ENCODE measurements at regions not wholly inside any gene's neighbourhood (a gene's known extent, or its start where the extent isn't known, plus 50 kb on each side); places are given as distances from the start of the nearest gene placed in this dataset.

DNA sequence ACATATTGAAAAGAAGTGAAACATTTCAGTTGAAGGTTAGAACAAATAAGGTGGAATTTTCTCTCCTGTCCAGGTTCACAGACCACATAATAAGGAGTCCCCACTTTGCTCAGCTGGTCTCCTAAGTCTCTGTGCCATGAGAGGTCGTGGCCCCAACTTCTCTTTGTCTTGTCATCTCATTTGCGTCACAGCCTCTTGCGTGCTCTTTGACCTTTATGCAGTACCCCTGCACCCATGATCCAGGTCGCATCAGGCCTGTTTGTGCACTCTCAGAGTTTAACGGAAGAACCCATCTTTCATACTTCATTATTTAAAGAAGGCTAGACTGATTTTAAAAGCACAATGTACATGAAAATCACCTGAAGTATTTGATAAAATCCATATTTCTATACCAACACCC is 110.4 kb upstream of the BMP2 start:
- CTCF ChIA-PET: no interaction called here
- TF ChIP-seq, protein P1, sequence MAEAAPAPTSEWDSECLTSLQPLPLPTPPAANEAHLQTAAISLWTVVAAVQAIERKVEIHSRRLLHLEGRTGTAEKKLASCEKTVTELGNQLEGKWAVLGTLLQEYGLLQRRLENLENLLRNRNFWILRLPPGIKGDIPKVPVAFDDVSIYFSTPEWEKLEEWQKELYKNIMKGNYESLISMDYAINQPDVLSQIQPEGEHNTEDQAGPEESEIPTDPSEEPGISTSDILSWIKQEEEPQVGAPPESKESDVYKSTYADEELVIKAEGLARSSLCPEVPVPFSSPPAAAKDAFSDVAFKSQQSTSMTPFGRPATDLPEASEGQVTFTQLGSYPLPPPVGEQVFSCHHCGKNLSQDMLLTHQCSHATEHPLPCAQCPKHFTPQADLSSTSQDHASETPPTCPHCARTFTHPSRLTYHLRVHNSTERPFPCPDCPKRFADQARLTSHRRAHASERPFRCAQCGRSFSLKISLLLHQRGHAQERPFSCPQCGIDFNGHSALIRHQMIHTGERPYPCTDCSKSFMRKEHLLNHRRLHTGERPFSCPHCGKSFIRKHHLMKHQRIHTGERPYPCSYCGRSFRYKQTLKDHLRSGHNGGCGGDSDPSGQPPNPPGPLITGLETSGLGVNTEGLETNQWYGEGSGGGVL (tag by site-specific recombination; IDR thresholded peaks at IDR 0.05): no peak
- TF ChIP-seq ZEB2 (tag by site-specific recombination; IDR thresholded peaks at IDR 0.05) (no peak), ZNF121 (tag by site-specific recombination; IDR thresholded peaks at IDR 0.05) (no peak), BCL11A (tag by site-specific recombination; IDR thresholded peaks at IDR 0.05; ENCODE audit: low read depth) (no peak), ZNF768 (tag by site-specific recombination; IDR thresholded peaks at IDR 0.05) (no peak), ZNF157 (tag by site-specific recombination; IDR thresholded peaks at IDR 0.05) (no peak), ZNF366 (tag by site-specific recombination; conservative IDR thresholded peaks at IDR 0.05) (no peak)
- TF ChIP-seq, protein P2, sequence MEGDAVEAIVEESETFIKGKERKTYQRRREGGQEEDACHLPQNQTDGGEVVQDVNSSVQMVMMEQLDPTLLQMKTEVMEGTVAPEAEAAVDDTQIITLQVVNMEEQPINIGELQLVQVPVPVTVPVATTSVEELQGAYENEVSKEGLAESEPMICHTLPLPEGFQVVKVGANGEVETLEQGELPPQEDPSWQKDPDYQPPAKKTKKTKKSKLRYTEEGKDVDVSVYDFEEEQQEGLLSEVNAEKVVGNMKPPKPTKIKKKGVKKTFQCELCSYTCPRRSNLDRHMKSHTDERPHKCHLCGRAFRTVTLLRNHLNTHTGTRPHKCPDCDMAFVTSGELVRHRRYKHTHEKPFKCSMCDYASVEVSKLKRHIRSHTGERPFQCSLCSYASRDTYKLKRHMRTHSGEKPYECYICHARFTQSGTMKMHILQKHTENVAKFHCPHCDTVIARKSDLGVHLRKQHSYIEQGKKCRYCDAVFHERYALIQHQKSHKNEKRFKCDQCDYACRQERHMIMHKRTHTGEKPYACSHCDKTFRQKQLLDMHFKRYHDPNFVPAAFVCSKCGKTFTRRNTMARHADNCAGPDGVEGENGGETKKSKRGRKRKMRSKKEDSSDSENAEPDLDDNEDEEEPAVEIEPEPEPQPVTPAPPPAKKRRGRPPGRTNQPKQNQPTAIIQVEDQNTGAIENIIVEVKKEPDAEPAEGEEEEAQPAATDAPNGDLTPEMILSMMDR (tag by site-specific recombination; IDR thresholded peaks at IDR 0.05): no peak
- H3K4me3 ChIP-seq (ENCODE audit: low read depth, low read length): no peak overlapping the region
- POLR2A ChIA-PET: no interaction called here
- no peaks in the 10 kb centered on the region for H3K9me3 ChIP-seq (ENCODE audit: control insufficient read depth, insufficient read depth, low read depth, low read length)
- no peak overlapping the region for H3K27ac ChIP-seq (ENCODE audit: extremely low read depth, low read depth, low read length)
- no peaks in the 10 kb centered on the region; the same call in 1 of the 2 replicates for H3K4me1 ChIP-seq (ENCODE audit: control insufficient read depth, insufficient read depth, low read length)
- H3K36me3 ChIP-seq (ENCODE audit: control insufficient read depth in 2 of 2, insufficient read depth in 1 of 2, low read length in 2 of 2): no peaks in the 10 kb centered on the region

DNA sequence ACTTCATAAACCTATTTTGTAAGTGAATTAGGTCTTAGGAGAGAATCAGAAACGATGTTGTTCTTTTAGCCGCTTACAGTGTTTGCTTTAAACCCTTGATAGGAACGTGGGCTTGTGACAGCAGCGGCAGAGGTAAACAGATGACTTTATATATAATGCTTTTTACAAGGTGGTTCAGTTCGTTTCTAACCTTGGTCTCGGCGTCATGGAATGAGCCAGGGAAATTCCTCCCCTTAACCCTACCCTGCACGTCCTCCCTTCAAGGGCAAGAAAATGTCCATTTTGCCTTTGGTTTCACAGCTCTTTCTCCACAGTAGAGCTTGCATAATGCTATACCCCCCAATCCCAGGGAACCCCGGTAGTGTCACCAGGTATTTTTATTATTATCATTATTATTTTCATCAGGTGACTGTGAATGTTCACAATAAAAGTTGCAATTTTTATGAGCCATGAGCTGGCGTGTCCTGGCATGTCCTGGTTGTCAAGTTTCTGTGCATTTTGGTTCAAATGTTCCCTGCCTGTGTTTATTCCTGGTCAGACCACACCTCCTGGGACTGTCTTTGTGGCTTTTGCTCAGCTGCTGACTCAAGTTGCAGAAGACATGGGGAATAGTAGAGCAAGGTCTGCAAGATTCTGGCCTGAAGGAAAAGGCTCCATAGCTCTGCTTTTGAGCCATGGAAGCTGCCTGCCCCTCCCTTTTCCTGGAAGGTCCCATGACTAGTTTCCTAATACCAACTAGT is 112.8 kb upstream of the BMP2 start:
- no peak overlapping the region for H3K4me3 ChIP-seq (ENCODE audit: low read depth, low read length)
- no peak for TF ChIP-seq RBAK (tag by site-specific recombination; IDR thresholded peaks at IDR 0.05)
- TF ChIP-seq, protein P3, sequence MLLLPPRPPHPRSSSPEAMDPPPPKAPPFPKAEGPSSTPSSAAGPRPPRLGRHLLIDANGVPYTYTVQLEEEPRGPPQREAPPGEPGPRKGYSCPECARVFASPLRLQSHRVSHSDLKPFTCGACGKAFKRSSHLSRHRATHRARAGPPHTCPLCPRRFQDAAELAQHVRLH (tag by site-specific recombination; IDR thresholded peaks at IDR 0.05): no peak
- no peak for TF ChIP-seq ZNF266 (tag by site-specific recombination; IDR thresholded peaks at IDR 0.05; ENCODE audit: low read depth)
- TF ChIP-seq ZNF211 (tag by site-specific recombination; IDR thresholded peaks at IDR 0.05; ENCODE audit: low read depth): no peak
- TF ChIP-seq SCRT1 (tag by site-specific recombination; IDR thresholded peaks at IDR 0.05; ENCODE audit: borderline replicate concordance): no peak
- TF ChIP-seq ZNF558 (tag by site-specific recombination; IDR thresholded peaks at IDR 0.05): no peak
- no peak for TF ChIP-seq WT1 (tag by site-specific recombination; IDR thresholded peaks at IDR 0.05)
- TF ChIP-seq MZF1 (tag by site-specific recombination; IDR thresholded peaks at IDR 0.05; ENCODE audit: borderline replicate concordance): no peak
- TF ChIP-seq ZNF239 (tag by site-specific recombination; IDR thresholded peaks at IDR 0.05): no peak
- TF ChIP-seq, protein P4, sequence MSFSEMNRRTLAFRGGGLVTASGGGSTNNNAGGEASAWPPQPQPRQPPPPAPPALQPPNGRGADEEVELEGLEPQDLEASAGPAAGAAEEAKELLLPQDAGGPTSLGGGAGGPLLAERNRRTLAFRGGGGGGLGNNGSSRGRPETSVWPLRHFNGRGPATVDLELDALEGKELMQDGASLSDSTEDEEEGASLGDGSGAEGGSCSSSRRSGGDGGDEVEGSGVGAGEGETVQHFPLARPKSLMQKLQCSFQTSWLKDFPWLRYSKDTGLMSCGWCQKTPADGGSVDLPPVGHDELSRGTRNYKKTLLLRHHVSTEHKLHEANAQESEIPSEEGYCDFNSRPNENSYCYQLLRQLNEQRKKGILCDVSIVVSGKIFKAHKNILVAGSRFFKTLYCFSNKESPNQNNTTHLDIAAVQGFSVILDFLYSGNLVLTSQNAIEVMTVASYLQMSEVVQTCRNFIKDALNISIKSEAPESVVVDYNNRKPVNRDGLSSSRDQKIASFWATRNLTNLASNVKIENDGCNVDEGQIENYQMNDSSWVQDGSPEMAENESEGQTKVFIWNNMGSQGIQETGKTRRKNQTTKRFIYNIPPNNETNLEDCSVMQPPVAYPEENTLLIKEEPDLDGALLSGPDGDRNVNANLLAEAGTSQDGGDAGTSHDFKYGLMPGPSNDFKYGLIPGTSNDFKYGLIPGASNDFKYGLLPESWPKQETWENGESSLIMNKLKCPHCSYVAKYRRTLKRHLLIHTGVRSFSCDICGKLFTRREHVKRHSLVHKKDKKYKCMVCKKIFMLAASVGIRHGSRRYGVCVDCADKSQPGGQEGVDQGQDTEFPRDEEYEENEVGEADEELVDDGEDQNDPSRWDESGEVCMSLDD (tag by site-specific recombination; IDR thresholded peaks at IDR 0.05): no peak
- TF ChIP-seq, protein P5, sequence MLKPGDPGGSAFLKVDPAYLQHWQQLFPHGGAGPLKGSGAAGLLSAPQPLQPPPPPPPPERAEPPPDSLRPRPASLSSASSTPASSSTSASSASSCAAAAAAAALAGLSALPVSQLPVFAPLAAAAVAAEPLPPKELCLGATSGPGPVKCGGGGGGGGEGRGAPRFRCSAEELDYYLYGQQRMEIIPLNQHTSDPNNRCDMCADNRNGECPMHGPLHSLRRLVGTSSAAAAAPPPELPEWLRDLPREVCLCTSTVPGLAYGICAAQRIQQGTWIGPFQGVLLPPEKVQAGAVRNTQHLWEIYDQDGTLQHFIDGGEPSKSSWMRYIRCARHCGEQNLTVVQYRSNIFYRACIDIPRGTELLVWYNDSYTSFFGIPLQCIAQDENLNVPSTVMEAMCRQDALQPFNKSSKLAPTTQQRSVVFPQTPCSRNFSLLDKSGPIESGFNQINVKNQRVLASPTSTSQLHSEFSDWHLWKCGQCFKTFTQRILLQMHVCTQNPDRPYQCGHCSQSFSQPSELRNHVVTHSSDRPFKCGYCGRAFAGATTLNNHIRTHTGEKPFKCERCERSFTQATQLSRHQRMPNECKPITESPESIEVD (tag by site-specific recombination; IDR thresholded peaks at IDR 0.05): no peak
- TF ChIP-seq, protein P6, sequence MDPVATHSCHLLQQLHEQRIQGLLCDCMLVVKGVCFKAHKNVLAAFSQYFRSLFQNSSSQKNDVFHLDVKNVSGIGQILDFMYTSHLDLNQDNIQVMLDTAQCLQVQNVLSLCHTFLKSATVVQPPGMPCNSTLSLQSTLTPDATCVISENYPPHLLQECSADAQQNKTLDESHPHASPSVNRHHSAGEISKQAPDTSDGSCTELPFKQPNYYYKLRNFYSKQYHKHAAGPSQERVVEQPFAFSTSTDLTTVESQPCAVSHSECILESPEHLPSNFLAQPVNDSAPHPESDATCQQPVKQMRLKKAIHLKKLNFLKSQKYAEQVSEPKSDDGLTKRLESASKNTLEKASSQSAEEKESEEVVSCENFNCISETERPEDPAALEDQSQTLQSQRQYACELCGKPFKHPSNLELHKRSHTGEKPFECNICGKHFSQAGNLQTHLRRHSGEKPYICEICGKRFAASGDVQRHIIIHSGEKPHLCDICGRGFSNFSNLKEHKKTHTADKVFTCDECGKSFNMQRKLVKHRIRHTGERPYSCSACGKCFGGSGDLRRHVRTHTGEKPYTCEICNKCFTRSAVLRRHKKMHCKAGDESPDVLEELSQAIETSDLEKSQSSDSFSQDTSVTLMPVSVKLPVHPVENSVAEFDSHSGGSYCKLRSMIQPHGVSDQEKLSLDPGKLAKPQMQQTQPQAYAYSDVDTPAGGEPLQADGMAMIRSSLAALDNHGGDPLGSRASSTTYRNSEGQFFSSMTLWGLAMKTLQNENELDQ (tag by site-specific recombination; IDR thresholded peaks at IDR 0.05; ENCODE audit: low read depth): no peak
- TF ChIP-seq KLF8 (tag by site-specific recombination; IDR thresholded peaks at IDR 0.05): no peak
- TF ChIP-seq ZNF501 (tag by site-specific recombination; IDR thresholded peaks at IDR 0.05): no peak
- no peak overlapping the region; the same call in 1 of the 2 replicates for H3K27ac ChIP-seq (ENCODE audit: extremely low read depth, low read depth, low read length)
- H3K36me3 ChIP-seq (ENCODE audit: control insufficient read depth in 2 of 2, insufficient read depth in 1 of 2, low read length in 2 of 2): no peaks in the 10 kb centered on the region
- no peaks in the 10 kb centered on the region for H3K9me3 ChIP-seq (ENCODE audit: control insufficient read depth, insufficient read depth, low read depth, low read length)
- ChIA-PET POLR2A (no interaction called here), CTCF (interaction anchor here (0.5 to 1.0 kb wide), 2 partner anchors 19 to 21 kb away, joined by 3 to 4 read pairs; no protein-coding TSS in a partner anchor)
- H3K4me1 ChIP-seq (ENCODE audit: control insufficient read depth, insufficient read depth, low read length): no peaks in the 10 kb centered on the region; the same call in 1 of the 2 replicates
